Neural progenitor cell (in vitro differentiated cells): ENCODE measurements at regions not wholly inside any gene's neighbourhood (a gene's known extent, or its start where the extent isn't known, plus 50 kb on each side); places are given as distances from the start of the nearest gene placed in this dataset.

Experiments used
- DNase-seq: peaks from one replicate; pipeline ENCODE4 v3.0.0-alpha.2; 2016; ENCODE audit warnings: low spot score
- H2AFZ ChIP-seq: fragments of 200-600 bp; sonication (generic); replicated peaks from 2 replicates; pipeline ENCODE4 v1.6.1; 2016; ENCODE audit warnings: antibody characterized with exemption
- H3F3A ChIP-seq: fragments of 200-600 bp; sonication (generic); 2 replicates; pipeline ENCODE4 v1.6.1; 2016; ENCODE audit warnings: antibody characterized with exemption, low read depth
- H3K27ac ChIP-seq: fragments of 200-600 bp; sonication (generic); 2 replicates; pipeline ENCODE4 v1.5.1; 2016; ENCODE audit warnings: mild to moderate bottlenecking
- H3K27me3 ChIP-seq: fragments of 200-600 bp; sonication (generic); 2 replicates; pipeline ENCODE4 v1.6.1; 2016; ENCODE audit warnings: mild to moderate bottlenecking, moderate library complexity
- H3K36me3 ChIP-seq: fragments of 200-600 bp; sonication (generic); 2 replicates; pipeline ENCODE4 v1.5.1; 2016
- H3K4me1 ChIP-seq: fragments of 200-600 bp; sonication (generic); 2 replicates; pipeline ENCODE4 v1.6.1; 2016; ENCODE audit warnings: mixed run types
- H3K4me2 ChIP-seq: fragments of 200-600 bp; sonication (generic); 2 replicates; pipeline ENCODE4 v1.6.1; 2016
- H3K4me3 ChIP-seq: fragments of 200-600 bp; sonication (generic); 2 replicates; pipeline ENCODE4 v1.5.1; 2016
- H3K79me2 ChIP-seq: fragments of 200-600 bp; sonication (generic); 2 replicates; pipeline ENCODE4 v1.6.1; 2016; ENCODE audit warnings: low read depth
- H3K9ac ChIP-seq: fragments of 200-600 bp; sonication (generic); 2 replicates; pipeline ENCODE4 v1.6.1; 2016
- H3K9me3 ChIP-seq: fragments of 200-600 bp; sonication (generic); 2 replicates; pipeline ENCODE4 v1.5.1; 2016; ENCODE audit warnings: low read depth
- H4K20me1 ChIP-seq: fragments of 200-600 bp; sonication (generic); 2 replicates; pipeline ENCODE4 v1.6.1; 2016; ENCODE audit warnings: low read depth
- H3K27ac Mint-ChIP-seq: 3 replicates; pipeline ENCODE4 v1.8.0; 2021; ENCODE audit warnings: mixed read lengths
- H3K27me3 Mint-ChIP-seq: 2 replicates; pipeline ENCODE4 v1.8.0; 2022; ENCODE audit warnings: low read depth, mild to moderate bottlenecking, inconsistent platforms, moderate library complexity, mixed read lengths; ENCODE audit not compliant: insufficient read depth
- H3K36me3 Mint-ChIP-seq: 3 replicates; pipeline ENCODE4 v1.8.0; 2021; ENCODE audit warnings: mixed read lengths
- H3K4me1 Mint-ChIP-seq: 3 replicates; pipeline ENCODE4 v1.8.0; 2021; ENCODE audit warnings: mixed read lengths
- H3K4me3 Mint-ChIP-seq: 3 replicates; pipeline ENCODE4 v1.8.0; 2021; ENCODE audit warnings: mild to moderate bottlenecking, moderate library complexity, mixed read lengths
- H3K9me3 Mint-ChIP-seq: 3 replicates; pipeline ENCODE4 v1.8.0; 2020; ENCODE audit warnings: mixed read lengths
- CTCF ChIP-seq: fragments of 200-600 bp; sonication (generic); IDR thresholded peaks from 2 replicates; pipeline ENCODE4 v1.5.1; 2017; ENCODE audit warnings: antibody characterized with exemption, mild to moderate bottlenecking
- EZH2 ChIP-seq: fragments of 200-600 bp; sonication (generic); IDR thresholded peaks from 2 replicates; pipeline ENCODE4 v1.6.1; 2017; ENCODE audit warnings: antibody characterized with exemption, mild to moderate bottlenecking, moderate library complexity
- EZH2phosphoT487 ChIP-seq: fragments of 200-600 bp; sonication (generic); IDR thresholded peaks from 2 replicates; pipeline ENCODE4 v1.6.1; 2017; ENCODE audit warnings: antibody characterized with exemption

- no peaks in the 10 kb centered on the region for H3F3A ChIP-seq
- no peak for DNase-seq
- Mint-ChIP-seq H3K4me1 (no peaks in the 10 kb centered on the region), H3K27me3 (peaks cover 7% of the 10 kb centered on the region), H3K4me3 (no peak overlapping the region), H3K36me3 (no peaks in the 10 kb centered on the region), H3K27ac (no peak overlapping the region), H3K9me3 (peaks cover 20% of the 10 kb centered on the region)
- no peaks in the 10 kb centered on the region for H3K79me2 ChIP-seq
- H2AFZ ChIP-seq = no peak overlapping the region
- no peak overlapping the region for H3K4me2 ChIP-seq
- no peaks in the 10 kb centered on the region for H3K9me3 ChIP-seq
- no peak overlapping the region for H3K9ac ChIP-seq
- no peak overlapping the region for H3K27ac ChIP-seq
- H3K4me1 ChIP-seq = no peaks in the 10 kb centered on the region
- H3K27me3 ChIP-seq = no peaks in the 10 kb centered on the region
- no peak overlapping the region for H3K4me3 ChIP-seq
- H3K36me3 ChIP-seq = no peaks in the 10 kb centered on the region
- H4K20me1 ChIP-seq = no peaks in the 10 kb centered on the region
- no peak for TF ChIP-seq EZH2
- no peak for TF ChIP-seq EZH2phosphoT487
- no peak for TF ChIP-seq CTCF
These were observed 636.7 kb downstream of the BRD1 start for GRCh38 chr22:49190816-49191505.

- Mint-ChIP-seq H3K4me1 (no peaks in the 10 kb centered on the region), H3K27ac (no peak overlapping the region), H3K9me3 (peaks cover 20% of the 10 kb centered on the region), H3K36me3 (no peaks in the 10 kb centered on the region), H3K27me3 (peaks cover 5% of the 10 kb centered on the region), H3K4me3 (no peak overlapping the region)
- TF ChIP-seq EZH2phosphoT487 (no peak), EZH2 (no peak), CTCF (no peak)
- H3K36me3 ChIP-seq = no peaks in the 10 kb centered on the region
- no peaks in the 10 kb centered on the region for H3K9me3 ChIP-seq
- no peaks in the 10 kb centered on the region for H3K27me3 ChIP-seq
- no peak overlapping the region for H3K4me2 ChIP-seq
- DNase-seq = no peak
- H3K79me2 ChIP-seq = no peaks in the 10 kb centered on the region
- no peak overlapping the region for H3K9ac ChIP-seq
- no peaks in the 10 kb centered on the region for H3K4me1 ChIP-seq
- no peaks in the 10 kb centered on the region for H3F3A ChIP-seq
- H4K20me1 ChIP-seq = no peaks in the 10 kb centered on the region
- H2AFZ ChIP-seq = no peak overlapping the region
- no peak overlapping the region for H3K4me3 ChIP-seq
- H3K27ac ChIP-seq = no peak overlapping the region
These were observed 637.8 kb downstream of the BRD1 start for GRCh38 chr22:49189871-49190270.

- Histone ChIP-seq H3K4me2 (no peak overlapping the region), H3K4me1 (no peaks in the 10 kb centered on the region), H3K4me3 (no peak overlapping the region), H3F3A (no peaks in the 10 kb centered on the region), H3K27me3 (no peaks in the 10 kb centered on the region), H3K27ac (no peak overlapping the region), H3K9me3 (no peaks in the 10 kb centered on the region), H4K20me1 (no peaks in the 10 kb centered on the region), H2AFZ (no peak overlapping the region), H3K9ac (no peak overlapping the region), H3K79me2 (no peaks in the 10 kb centered on the region), H3K36me3 (no peaks in the 10 kb centered on the region)
- no peaks in the 10 kb centered on the region for H3K36me3 Mint-ChIP-seq
- H3K9me3 Mint-ChIP-seq = peaks cover 20% of the 10 kb centered on the region
- no peak overlapping the region for H3K4me3 Mint-ChIP-seq
- no peaks in the 10 kb centered on the region for H3K4me1 Mint-ChIP-seq
- no peak for DNase-seq
- H3K27me3 Mint-ChIP-seq = peaks cover 5% of the 10 kb centered on the region
- no peak for TF ChIP-seq EZH2phosphoT487
- no peak for TF ChIP-seq CTCF
- TF ChIP-seq EZH2 = no peak
- H3K27ac Mint-ChIP-seq = no peak overlapping the region
These were observed 639.1 kb downstream of the BRD1 start for GRCh38 chr22:49188591-49188990.
